GM12874 (cell line): ENCODE measurements at regions not wholly inside any gene's neighbourhood (a gene's known extent, or its start where the extent isn't known, plus 50 kb on each side); places are given as distances from the start of the nearest gene placed in this dataset.

Source experiments
- TF ChIP-seq, protein P1 (sequence below): IDR thresholded peaks from 2 replicates; pipeline ENCODE4 v1.5.1; 2011; ENCODE audit warnings: low read depth, mild to moderate bottlenecking, control low read depth, low read length, moderate library complexity; ENCODE audit not compliant: insufficient read depth

DNA sequence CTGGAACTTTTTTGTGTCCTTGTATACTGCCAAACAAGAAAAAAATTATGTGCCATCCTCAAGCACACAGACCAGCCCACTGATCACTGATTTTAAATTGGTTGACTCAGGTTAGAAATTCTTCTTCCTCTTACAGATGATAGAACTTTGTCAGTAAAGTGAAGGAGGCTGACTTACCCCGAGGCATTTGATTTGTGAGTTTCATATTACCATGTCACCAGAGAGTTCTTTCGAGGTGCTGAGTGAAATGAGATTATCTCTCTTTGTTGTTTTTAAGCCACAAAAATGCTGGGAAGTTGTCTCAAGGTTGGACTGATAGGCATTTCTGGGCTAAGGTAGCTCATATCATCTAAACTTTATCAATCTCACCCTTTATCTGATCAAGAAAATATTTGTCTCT lies 78.8 kb upstream of the FAM180A start:
- TF ChIP-seq, protein P1, sequence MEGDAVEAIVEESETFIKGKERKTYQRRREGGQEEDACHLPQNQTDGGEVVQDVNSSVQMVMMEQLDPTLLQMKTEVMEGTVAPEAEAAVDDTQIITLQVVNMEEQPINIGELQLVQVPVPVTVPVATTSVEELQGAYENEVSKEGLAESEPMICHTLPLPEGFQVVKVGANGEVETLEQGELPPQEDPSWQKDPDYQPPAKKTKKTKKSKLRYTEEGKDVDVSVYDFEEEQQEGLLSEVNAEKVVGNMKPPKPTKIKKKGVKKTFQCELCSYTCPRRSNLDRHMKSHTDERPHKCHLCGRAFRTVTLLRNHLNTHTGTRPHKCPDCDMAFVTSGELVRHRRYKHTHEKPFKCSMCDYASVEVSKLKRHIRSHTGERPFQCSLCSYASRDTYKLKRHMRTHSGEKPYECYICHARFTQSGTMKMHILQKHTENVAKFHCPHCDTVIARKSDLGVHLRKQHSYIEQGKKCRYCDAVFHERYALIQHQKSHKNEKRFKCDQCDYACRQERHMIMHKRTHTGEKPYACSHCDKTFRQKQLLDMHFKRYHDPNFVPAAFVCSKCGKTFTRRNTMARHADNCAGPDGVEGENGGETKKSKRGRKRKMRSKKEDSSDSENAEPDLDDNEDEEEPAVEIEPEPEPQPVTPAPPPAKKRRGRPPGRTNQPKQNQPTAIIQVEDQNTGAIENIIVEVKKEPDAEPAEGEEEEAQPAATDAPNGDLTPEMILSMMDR, result no peak

DNA sequence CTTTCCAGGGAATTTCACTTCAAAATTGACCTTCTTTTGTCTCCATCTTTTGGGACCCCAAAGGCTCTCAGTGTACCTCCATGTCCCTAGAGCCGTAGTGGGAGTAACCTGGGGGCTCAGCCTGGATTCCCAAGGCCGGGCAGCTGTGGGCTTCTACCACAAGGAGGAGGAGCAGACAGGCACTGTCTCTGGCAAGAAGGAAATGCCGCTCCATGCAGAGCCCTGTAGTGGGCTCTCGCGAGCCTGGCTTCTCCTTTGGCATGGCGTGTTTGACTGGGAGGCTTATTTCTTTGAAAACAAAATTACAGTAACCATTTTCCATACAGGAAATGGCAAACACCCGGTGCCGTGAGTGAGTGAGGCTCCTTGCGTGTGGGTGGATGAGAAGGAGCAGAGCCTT lies 76.8 kb upstream of the FAM180A start:
- TF ChIP-seq, protein P1, result no peak

DNA sequence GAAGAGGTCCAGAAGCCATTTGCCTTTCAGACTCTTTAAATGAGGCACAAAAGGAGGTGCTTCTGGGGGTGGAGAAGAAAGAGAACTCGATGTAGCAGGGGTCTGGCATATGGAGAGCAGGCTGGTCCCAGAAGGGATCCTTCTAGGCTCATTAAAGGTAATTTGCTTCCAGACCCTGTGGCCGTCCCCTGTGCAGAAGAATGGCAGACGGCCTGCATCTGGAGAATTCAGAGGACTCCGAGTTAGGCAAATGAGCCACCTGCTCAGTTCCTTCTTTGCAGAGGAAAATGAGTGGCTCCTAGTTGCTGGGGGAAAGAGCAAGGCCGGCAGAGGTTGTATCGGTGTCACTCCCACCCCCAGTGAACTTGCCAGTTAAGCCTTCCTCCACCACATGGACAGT lies 73.8 kb upstream of the FAM180A start:
- TF ChIP-seq, protein P1, result no peak

DNA sequence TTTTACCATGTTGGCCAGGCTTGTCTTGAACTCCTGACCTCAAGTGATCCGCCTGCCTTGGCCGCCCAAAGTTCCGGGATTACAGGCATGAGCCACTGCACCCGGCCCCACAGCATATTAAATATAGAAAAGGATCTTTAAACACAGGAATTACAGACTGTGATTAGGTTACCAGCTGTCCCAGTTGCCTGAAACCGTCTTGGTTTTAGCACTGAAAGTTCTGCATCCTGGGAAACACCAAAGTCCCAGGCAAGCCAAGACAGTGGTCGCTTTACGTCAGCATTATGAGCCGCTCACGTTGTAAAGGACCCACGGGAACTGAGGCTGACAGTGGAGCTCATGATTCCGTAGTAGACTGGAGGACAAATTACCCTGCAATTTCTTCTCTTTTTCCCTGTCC lies 69.0 kb upstream of the FAM180A start:
- TF ChIP-seq, protein P1, result no peak

DNA sequence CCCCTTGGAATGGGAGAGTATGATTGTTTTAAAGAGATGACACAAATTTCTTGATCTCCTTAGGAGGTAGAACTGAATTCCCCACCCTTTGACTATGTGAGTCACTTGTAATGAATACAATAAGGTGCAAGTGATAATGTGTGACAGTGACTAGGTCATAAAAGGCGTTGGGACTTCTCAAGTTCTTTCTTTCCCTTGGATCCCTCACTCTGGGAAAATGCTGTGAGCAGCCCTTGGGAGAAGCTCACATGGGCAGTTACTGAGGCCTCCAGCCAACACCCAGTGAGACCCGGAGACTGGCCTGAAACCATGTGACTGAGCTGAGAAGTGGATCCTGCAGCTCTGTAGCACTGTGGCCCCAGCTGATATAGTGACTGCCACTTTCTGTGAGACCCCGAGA lies 66.4 kb upstream of the FAM180A start:
- TF ChIP-seq, protein P1, result no peak

DNA sequence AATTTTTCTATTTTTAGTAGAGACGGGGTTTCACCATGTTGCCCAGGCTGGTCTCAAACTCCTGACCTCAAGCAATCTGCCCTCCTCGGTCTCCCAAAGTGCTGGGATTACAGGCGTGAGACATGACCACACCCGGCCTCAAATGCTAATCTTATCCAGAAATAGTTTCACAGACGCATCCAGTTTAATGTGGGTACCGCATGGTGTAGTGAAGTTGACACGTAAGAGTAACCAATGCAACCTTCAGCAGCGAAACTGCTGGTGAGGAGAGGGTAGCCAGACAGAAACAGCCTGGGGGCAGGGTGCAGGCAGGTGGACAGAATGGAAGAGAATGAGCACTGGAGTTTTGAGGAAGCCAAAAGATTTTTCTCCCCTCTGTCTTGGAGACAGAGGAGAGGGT lies 63.5 kb upstream of the FAM180A start:
- TF ChIP-seq, protein P1, result no peak

DNA sequence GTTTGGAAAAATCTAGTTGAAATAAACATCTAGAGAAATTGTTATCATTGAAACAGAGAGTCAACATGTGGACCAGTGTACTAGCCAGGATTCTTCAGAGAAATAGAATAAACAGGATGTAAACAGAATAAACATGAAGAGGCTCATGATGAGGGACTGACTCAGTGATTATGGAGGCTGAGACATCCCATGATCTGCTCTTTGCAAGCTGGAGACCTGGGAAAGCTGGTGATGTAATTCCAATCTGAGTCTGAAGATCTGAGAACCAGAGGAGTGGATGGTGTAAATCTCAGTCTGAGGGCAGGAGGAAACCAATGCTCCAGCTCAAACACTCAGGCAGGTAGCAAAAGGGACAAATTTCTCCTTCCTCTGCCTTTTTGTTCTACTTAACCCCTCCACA lies 62.9 kb upstream of the FAM180A start:
- TF ChIP-seq, protein P1, result no peak

DNA sequence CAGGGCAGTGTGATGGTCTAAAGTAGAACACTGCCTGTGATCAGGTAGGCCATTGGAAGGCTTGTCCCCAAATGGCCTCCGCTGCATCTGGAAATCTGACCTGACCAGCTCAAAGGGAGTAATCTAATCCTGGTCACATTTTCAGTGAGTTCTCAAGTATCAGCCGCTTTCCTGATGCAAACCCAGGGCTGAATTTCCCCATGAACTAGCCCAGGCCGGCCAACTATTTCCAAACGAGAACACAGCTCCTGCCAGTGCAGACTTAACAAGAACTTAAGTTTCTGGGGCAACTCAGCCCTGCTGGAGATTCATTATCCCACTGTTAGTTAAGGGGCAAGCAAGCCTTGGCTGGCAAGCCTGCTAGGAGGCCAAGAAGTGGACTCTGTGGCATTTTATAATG lies 59.6 kb upstream of the FAM180A start:
- TF ChIP-seq, protein P1, result no peak
